Heart left ventricle (tissue), 16 donors: ENCODE measurements at regions not wholly inside any gene's neighbourhood (a gene's known extent, or its start where the extent isn't known, plus 50 kb on each side); places are given as distances from the start of the nearest gene placed in this dataset.

Experiments used
- ATAC-seq, 4 donors: fragments of 200-7000 bp; cut with Tn5 transposase; one replicate each; pipeline ENCODE4 v1.9.1; 2020 to 2022; ENCODE audit warnings: moderate library complexity in 4 of 4, mild to moderate bottlenecking in 3 of 4, moderate number of reproducible peaks in 1 of 4
- DNase-seq, 5 donors: peaks; one replicate each; pipeline ENCODE4 v3.0.0-alpha.2; 2020
- H3K27ac ChIP-seq, 12 donors: fragments of 200-600 bp; sonication (generic) in 4 of 12; one replicate each; pipeline versions ENCODE4 v1.5.0 to v1.8.0; 2016 to 2022; ENCODE audit warnings: mild to moderate bottlenecking in 2 of 12
- H3K27me3 ChIP-seq, 9 donors: fragments of 200-600 bp; sonication (generic) in 2 of 9; one replicate each; pipeline versions ENCODE4 v1.5.1 to v1.8.0; 2016 to 2022; ENCODE audit warnings: mild to moderate bottlenecking in 3 of 9
- H3K36me3 ChIP-seq, 9 donors: fragments of 200-600 bp; sonication (generic) in 2 of 9; one replicate each; pipeline versions ENCODE4 v1.5.0 to v1.8.0; 2018 to 2022; ENCODE audit warnings: mild to moderate bottlenecking in 2 of 9
- H3K4me1 ChIP-seq, 12 donors: fragments of 200-600 bp; sonication (generic) in 4 of 12; one replicate each; pipeline versions ENCODE4 v1.5.0 to v1.8.0; 2016 to 2022; ENCODE audit warnings: mild to moderate bottlenecking in 3 of 12
- H3K4me3 ChIP-seq, 12 donors: fragments of 200-600 bp; sonication (generic) in 4 of 12; one replicate each; pipeline versions ENCODE4 v1.5.0 to v1.8.0; 2017 to 2022; ENCODE audit warnings: mild to moderate bottlenecking in 9 of 12, moderate library complexity in 4 of 12
- H3K9me3 ChIP-seq, 12 donors: fragments of 200-600 bp; sonication (generic) in 4 of 12; one replicate each; pipeline versions ENCODE4 v1.5.0 to v1.8.0; 2016 to 2022; ENCODE audit warnings: mild to moderate bottlenecking in 1 of 12
- CTCF ChIP-seq, 12 donors: fragments of 200-600 bp; sonication (generic) in 4 of 12; IDR thresholded peaks; one replicate each; pipeline versions ENCODE4 v1.5.0 to v1.8.0; 2018 to 2022; ENCODE audit warnings: antibody characterized with exemption in 12 of 12, mild to moderate bottlenecking in 5 of 12
- POLR2A ChIP-seq, 2 donors: fragments of 450-650 bp; IDR thresholded peaks; one replicate each; pipeline ENCODE4 v1.6.1; 2017; ENCODE audit warnings: antibody characterized with exemption in 2 of 2, mild to moderate bottlenecking in 2 of 2, moderate library complexity in 2 of 2
- WGBS, 4 donors: extraction: QIAGEN DNeasy Blood & Tissue Kit in 2 of 4; methylation state at CpG; one replicate each; pipeline versions ENCODE4 v1.1.5 to v1.1.7; 2013 to 2018; 5-methylcytosine and 5-hydroxymethylcytosine counted together
- intact Hi-C, 10 donors: fragments of 100-400 bp; cut with DNase I; formaldehyde crosslinking; loops; one replicate each; pipeline versions ENCODE4 v1.11.1 to v1.14.2; 2022
- donor health status: ischemic (EF 13 %, LVEDD 7.1; RV severe dilation, severe dysfunction).
- donor health status: healthy with polysubstance abuse.
- donor health status: DM: no; HTN: yes; CAD: no.
- donor health status: DM: no; HTN: no; CAD: no.
- donor health status: ischemic (EF 25% LVEDD 6.9; RV normal size, moderate dysfunction).
- donor health status: ischemic (EF 25% LVEDD 5.7; RV mildly dilated, moderate dysfunction).
- donor health status: healthy.
- donor health status: DM: yes; HTN: yes; CAD: no.
- donor health status: ischemic (EF 35%, LVEDD 5.7; RV mildly dilated, moderate dysfunction).
- donor health status: nonischemic (EF 11% LVEDD 7.7; RV severe dilation, severe dysfunction).
- donor health status: DM: yes; HTN: yes; CAD: no.
- donor health status: PGD.
- donor health status: ischemic (EF 29% LVEDD 5.4; RV normal size, mild dysfunction).
- donor health status: nonischemic (EF 23%, LVEDD 6.1; RV moderate dilation, normal function).

GRCh38 chr2:146826388-146826787 lies 1018.4 kb upstream of the ACVR2A start:
- TF ChIP-seq CTCF (IDR thresholded peaks at IDR 0.05) (no peak), POLR2A (IDR thresholded peaks at IDR 0.05) (no peak)
- ATAC-seq (no peak), DNase-seq (no peak)
- H3K27ac ChIP-seq: no peak overlapping the region
- H3K4me3 ChIP-seq: no peak overlapping the region
- no peaks in the 10 kb centered on the region for H3K27me3 ChIP-seq
- peaks cover 0 to 5% (median 0%) of the 10 kb centered on the region in 12 donors for H3K9me3 ChIP-seq
- no peaks in the 10 kb centered on the region for H3K4me1 ChIP-seq
- H3K36me3 ChIP-seq: no peaks in the 10 kb centered on the region
- intact Hi-C loops: no loop called here

- 49 to 66% (median 51%) methylated on average over 2 of the region's 2 CpGs for WGBS, 4 donors
- Histone ChIP-seq H3K4me1 (no peaks in the 10 kb centered on the region), H3K9me3 (peaks cover 0 to 5% (median 0%) of the 10 kb centered on the region in 12 donors), H3K27me3 (no peaks in the 10 kb centered on the region), H3K4me3 (no peak overlapping the region), H3K27ac (no peak overlapping the region), H3K36me3 (no peaks in the 10 kb centered on the region)
- no peak for TF ChIP-seq CTCF (IDR thresholded peaks at IDR 0.05)
- TF ChIP-seq POLR2A (IDR thresholded peaks at IDR 0.05): no peak
- intact Hi-C loops: no loop called here
- ATAC-seq: no peak
- no peak for DNase-seq
These were observed 1023.0 kb upstream of the ACVR2A start for GRCh38 chr2:146821836-146822316.

- intact Hi-C loops: no loop called here
- H3K4me1 ChIP-seq: no peaks in the 10 kb centered on the region
- TF ChIP-seq POLR2A (IDR thresholded peaks at IDR 0.05) (no peak), CTCF (IDR thresholded peaks at IDR 0.05) (no peak)
- no peaks in the 10 kb centered on the region for H3K27me3 ChIP-seq
- H3K27ac ChIP-seq: no peak overlapping the region
- ATAC-seq: no peak
- no peaks in the 10 kb centered on the region for H3K36me3 ChIP-seq
- H3K4me3 ChIP-seq: no peak overlapping the region
- DNase-seq: no peak
- WGBS, 4 donors: 52 to 59% (median 57%) methylated on average over 3 of the region's 3 CpGs
- H3K9me3 ChIP-seq: peaks cover 0 to 5% (median 0%) of the 10 kb centered on the region in 12 donors
These were observed 1024.2 kb upstream of the ACVR2A start for GRCh38 chr2:146820672-146821071.

GRCh38 chr2:146818122-146818521 lies 1026.7 kb upstream of the ACVR2A start:
- Histone ChIP-seq H3K9me3 (peaks cover 0 to 1% (median 0%) of the 10 kb centered on the region in 12 donors), H3K4me3 (no peak overlapping the region), H3K4me1 (no peaks in the 10 kb centered on the region), H3K27ac (no peak overlapping the region), H3K27me3 (no peaks in the 10 kb centered on the region), H3K36me3 (no peaks in the 10 kb centered on the region)
- TF ChIP-seq CTCF (IDR thresholded peaks at IDR 0.05) (no peak), POLR2A (IDR thresholded peaks at IDR 0.05) (no peak)
- DNase-seq (no peak), ATAC-seq (no peak)
- intact Hi-C loops: no loop called here
- 72 to 85% (median 74%) methylated on average over 1 of the region's 1 CpG for WGBS, 4 donors
